BLaER1 treated with 17β-estradiol and CSF1 and Interleukin-3, amounts not matched to agents 10 nM and 100 nM (cell line): ENCODE measurements at regions not wholly inside any gene's neighbourhood (a gene's known extent, or its start where the extent isn't known, plus 50 kb on each side); places are given as distances from the start of the nearest gene placed in this dataset.
"Not testable (repeated sequence)": the region's sequence is repeated elsewhere in the genome, so short reads cannot be mapped to it uniquely, and the experiment has no call there.

Experiments
- H3K27ac ChIP-seq, 11 experiments: shearing (Covaris generic); formaldehyde crosslinking; 2 replicates each; pipeline ENCODE4 v1.8.1; 2022
- H3K27me3 ChIP-seq, 11 experiments: shearing (Covaris generic); formaldehyde crosslinking; 2 replicates each; pipeline ENCODE4 v1.8.1; 2022
- H3K36me3 ChIP-seq, 11 experiments: shearing (Covaris generic); formaldehyde crosslinking; 2 replicates each; pipeline ENCODE4 v1.8.1; 2022
- H3K4me1 ChIP-seq, 10 experiments: shearing (Covaris generic); formaldehyde crosslinking; 2 replicates each; pipeline ENCODE4 v1.8.1; 2022
- H3K4me2 ChIP-seq, 11 experiments: shearing (Covaris generic); formaldehyde crosslinking; 2 replicates each; pipeline ENCODE4 v1.8.1; 2022
- H3K4me3 ChIP-seq, 10 experiments: shearing (Covaris generic); formaldehyde crosslinking; 2 replicates each; pipeline ENCODE4 v1.8.1; 2022
- H3K9ac ChIP-seq, 11 experiments: shearing (Covaris generic); formaldehyde crosslinking; 2 replicates each; pipeline ENCODE4 v1.8.1; 2022
- H3K9me3 ChIP-seq, 11 experiments: shearing (Covaris generic); formaldehyde crosslinking; replicated peaks in 1 of 11; 2 replicates each; pipeline ENCODE4 v1.8.1; 2022
- H4K20me1 ChIP-seq, 11 experiments: shearing (Covaris generic); formaldehyde crosslinking; 2 replicates each; pipeline ENCODE4 v1.8.1; 2022
- Cebpa-rat ChIP-seq, 11 experiments: shearing (Covaris generic); IDR thresholded peaks; 2 replicates each; pipeline ENCODE4 v1.8.1; 2022

- H3K9me3 ChIP-seq, result peaks cover 0 to 12% (median 4%) of the 10 kb centered on the region in 11 experiments; a peak in 4 of 22 replicates
- H3K9ac ChIP-seq, result no peak overlapping the region
- H3K27ac ChIP-seq, result no peak overlapping the region
- H4K20me1 ChIP-seq, result no peaks in the 10 kb centered on the region
- H3K4me1 ChIP-seq, result no peaks in the 10 kb centered on the region
- H3K36me3 ChIP-seq, result no peaks in the 10 kb centered on the region
- no peak for TF ChIP-seq Cebpa-rat (IDR thresholded peaks at IDR 0.05)
- H3K27me3 ChIP-seq, result peaks cover 3 to 82% (median 62%) of the 10 kb centered on the region in 11 experiments; a peak in 20 of 22 replicates
- H3K4me2 ChIP-seq, result no peak overlapping the region
- no peak overlapping the region for H3K4me3 ChIP-seq
Measured at GRCh38 chrX:77174680-77175519, 272.3 kb upstream of the FGF16 start.

- Histone ChIP-seq H4K20me1 (no peaks in the 10 kb centered on the region), H3K27me3 (peaks cover 16 to 27% (median 22%) of the 10 kb centered on the region in 11 experiments), H3K36me3 (no peaks in the 10 kb centered on the region), H3K4me3 (no peak overlapping the region), H3K4me2 (no peak overlapping the region), H3K4me1 (no peaks in the 10 kb centered on the region), H3K27ac (no peak overlapping the region), H3K9me3 (peaks cover 0 to 17% (median 8%) of the 10 kb centered on the region in 11 experiments; a peak in 8 of 22 replicates), H3K9ac (no peak overlapping the region)
- TF ChIP-seq Cebpa-rat (IDR thresholded peaks at IDR 0.05), result no peak
Measured at GRCh38 chrX:77200663-77201062, 246.5 kb upstream of the FGF16 start.

- no peak overlapping the region for H3K9ac ChIP-seq
- H3K36me3 ChIP-seq, result no peaks in the 10 kb centered on the region
- H3K27ac ChIP-seq, result no peak overlapping the region
- no peak overlapping the region for H3K4me3 ChIP-seq
- peaks cover 26 to 94% (median 87%) of the 10 kb centered on the region in 11 experiments for H3K27me3 ChIP-seq
- no peaks in the 10 kb centered on the region for H4K20me1 ChIP-seq
- no peak overlapping the region for H3K4me2 ChIP-seq
- H3K4me1 ChIP-seq, result no peaks in the 10 kb centered on the region
- TF ChIP-seq Cebpa-rat (IDR thresholded peaks at IDR 0.05), result no peak
- H3K9me3 ChIP-seq, result peaks cover 11 to 27% (median 22%) of the 10 kb centered on the region in 11 experiments; a peak in 16 of 22 replicates
Measured at GRCh38 chrX:77223046-77223445, 224.1 kb upstream of the FGF16 start.

GRCh38 chrX:77264490-77264889, 182.7 kb upstream of the FGF16 start:
- H3K4me1 ChIP-seq, result no peaks in the 10 kb centered on the region
- peaks cover 56 to 73% (median 68%) of the 10 kb centered on the region in 11 experiments for H3K9me3 ChIP-seq
- no peak overlapping the region for H3K27ac ChIP-seq
- H3K36me3 ChIP-seq, result no peaks in the 10 kb centered on the region
- no peak overlapping the region for H3K4me3 ChIP-seq
- H4K20me1 ChIP-seq, result no peaks in the 10 kb centered on the region
- peaks cover 0 to 8% (median 0%) of the 10 kb centered on the region in 11 experiments; a peak in 3 of 22 replicates for H3K27me3 ChIP-seq
- no peak overlapping the region for H3K9ac ChIP-seq
- H3K4me2 ChIP-seq, result no peak overlapping the region
- no peak for TF ChIP-seq Cebpa-rat (IDR thresholded peaks at IDR 0.05)

- Histone ChIP-seq H3K4me1 (peaks cover 0 to 16% (median 0%) of the 10 kb centered on the region in 10 experiments; a peak in 2 of 20 replicates), H4K20me1 (no peaks in the 10 kb centered on the region), H3K9me3 (peaks cover 9 to 30% (median 17%) of the 10 kb centered on the region in 11 experiments; a peak in 20 of 22 replicates), H3K9ac (no peak overlapping the region), H3K4me2 (no peak overlapping the region), H3K27me3 (0 out of 22 replicates have a peak, but pooled peaks cover 0 to 3% (median 0%) of the 10 kb centered on the region in 11 experiments), H3K27ac (no peak overlapping the region), H3K4me3 (no peak overlapping the region), H3K36me3 (no peaks in the 10 kb centered on the region)
- no peak for TF ChIP-seq Cebpa-rat (IDR thresholded peaks at IDR 0.05)
Measured at GRCh38 chrX:77275392-77275791, 171.8 kb upstream of the FGF16 start.

- H4K20me1 ChIP-seq, result no peaks in the 10 kb centered on the region
- peaks cover 0 to 16% (median 0%) of the 10 kb centered on the region in 10 experiments; a peak in 2 of 20 replicates for H3K4me1 ChIP-seq
- no peak overlapping the region for H3K4me2 ChIP-seq
- TF ChIP-seq Cebpa-rat (IDR thresholded peaks at IDR 0.05), result no peak
- peaks cover 23 to 44% (median 30%) of the 10 kb centered on the region in 11 experiments for H3K9me3 ChIP-seq
- H3K9ac ChIP-seq, result no peak overlapping the region
- H3K27ac ChIP-seq, result no peak overlapping the region
- H3K4me3 ChIP-seq, result no peak overlapping the region
- no peaks in the 10 kb centered on the region for H3K36me3 ChIP-seq
- H3K27me3 ChIP-seq, result 0 out of 22 replicates have a peak, but pooled peaks cover 0 to 3% (median 0%) of the 10 kb centered on the region in 11 experiments
Measured at GRCh38 chrX:77276742-77277141, 170.4 kb upstream of the FGF16 start.

- H3K27ac ChIP-seq, result no peak overlapping the region
- TF ChIP-seq Cebpa-rat (IDR thresholded peaks at IDR 0.05), result no peak
- peaks cover 28 to 52% (median 36%) of the 10 kb centered on the region in 11 experiments for H3K9me3 ChIP-seq
- no peaks in the 10 kb centered on the region for H3K36me3 ChIP-seq
- H3K4me2 ChIP-seq, result no peak overlapping the region
- H3K4me3 ChIP-seq, result no peak overlapping the region
- no peak overlapping the region for H3K9ac ChIP-seq
- peaks cover 0 to 5% (median 0%) of the 10 kb centered on the region in 11 experiments; a peak in 3 of 22 replicates for H3K27me3 ChIP-seq
- peaks cover 0 to 16% (median 0%) of the 10 kb centered on the region in 10 experiments; a peak in 2 of 20 replicates for H3K4me1 ChIP-seq
- no peaks in the 10 kb centered on the region for H4K20me1 ChIP-seq
Measured at GRCh38 chrX:77277911-77278310, 169.3 kb upstream of the FGF16 start.

- Histone ChIP-seq H3K4me1 (peaks cover 0 to 14% (median 0%) of the 10 kb centered on the region in 10 experiments; a peak in 2 of 20 replicates), H3K27me3 (peaks cover 0 to 18% (median 7%) of the 10 kb centered on the region in 11 experiments; a peak in 7 of 22 replicates), H3K9me3 (peaks cover 34 to 60% (median 44%) of the 10 kb centered on the region in 11 experiments)
- not testable (repeated sequence) for H3K36me3 ChIP-seq, H3K27ac ChIP-seq, H3K4me2 ChIP-seq, H3K4me3 ChIP-seq, H4K20me1 ChIP-seq, H3K9ac ChIP-seq
Measured at GRCh38 chrX:77279373-77279772, 167.8 kb upstream of the FGF16 start.

- Histone ChIP-seq H3K4me1 (no peaks in the 10 kb centered on the region), H3K9ac (no peak overlapping the region), H3K4me3 (no peak overlapping the region), H3K4me2 (no peak overlapping the region), H4K20me1 (no peaks in the 10 kb centered on the region), H3K27me3 (peaks cover 14 to 47% (median 30%) of the 10 kb centered on the region in 11 experiments; a peak in 20 of 22 replicates), H3K27ac (no peak overlapping the region), H3K9me3 (peaks cover 22 to 36% (median 28%) of the 10 kb centered on the region in 11 experiments), H3K36me3 (no peaks in the 10 kb centered on the region)
- TF ChIP-seq Cebpa-rat (IDR thresholded peaks at IDR 0.05), result no peak
Measured at GRCh38 chrX:77293331-77293995, 153.7 kb upstream of the FGF16 start.
